Gastroesophageal sphincter (tissue), 3 donors: ENCODE measurements at regions not wholly inside any gene's neighbourhood (a gene's known extent, or its start where the extent isn't known, plus 50 kb on each side); places are given as distances from the start of the nearest gene placed in this dataset.

Experiments
- CTCF ChIP-seq, 4 experiments: fragments of 200-600 bp in 2 of 4; fragments of 450-650 bp in 2 of 4; sonication (generic) in 1 of 4; IDR thresholded peaks; one replicate each; pipeline ENCODE4 v1.5.1; 2017 to 2019; ENCODE audit warnings: antibody characterized with exemption in 4 of 4, mild to moderate bottlenecking in 2 of 4, moderate library complexity in 2 of 4
- EP300 ChIP-seq: sonication (generic); formaldehyde crosslinking; IDR thresholded peaks from one replicate; pipeline ENCODE4 v1.6.1; 2017; ENCODE audit warnings: antibody characterized with exemption, mild to moderate bottlenecking
- POLR2A ChIP-seq, 2 donors: fragments of 450-650 bp; IDR thresholded peaks; one replicate each; pipeline ENCODE4 v1.6.1; 2017; ENCODE audit warnings: antibody characterized with exemption in 2 of 2, mild to moderate bottlenecking in 2 of 2, moderate library complexity in 1 of 2
- POLR2AphosphoS5 ChIP-seq: sonication (generic); formaldehyde crosslinking; IDR thresholded peaks from one replicate; pipeline ENCODE4 v1.6.1; 2017; ENCODE audit warnings: antibody characterized with exemption

DNA sequence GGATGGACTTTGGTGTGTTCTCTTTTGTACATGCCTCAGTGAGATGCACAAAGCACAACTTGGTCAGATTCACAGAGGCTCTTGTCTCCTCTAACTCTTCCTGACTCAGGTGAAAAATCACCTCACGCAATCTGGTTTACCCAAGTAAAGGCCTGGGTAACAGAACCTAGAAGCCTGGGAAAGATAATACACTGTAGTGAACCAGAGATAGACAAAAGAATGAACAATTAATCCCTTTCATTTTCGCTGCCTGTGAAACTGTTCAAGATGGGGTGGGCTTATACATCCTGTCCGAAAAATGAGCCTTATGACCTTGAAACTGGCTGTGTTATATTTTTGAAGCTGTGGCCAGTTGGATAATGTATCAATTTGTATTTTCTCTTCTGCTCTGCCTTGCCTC lies 678.9 kb upstream of the TEX47 start:
- no peak for TF ChIP-seq CTCF (IDR thresholded peaks at IDR 0.05)
- TF ChIP-seq POLR2AphosphoS5 = no peak
- no peak for TF ChIP-seq EP300
- no peak for TF ChIP-seq POLR2A (IDR thresholded peaks at IDR 0.05)
